MM.1S (cell line): ENCODE measurements at regions not wholly inside any gene's neighbourhood (a gene's known extent, or its start where the extent isn't known, plus 50 kb on each side); places are given as distances from the start of the nearest gene placed in this dataset.

Experiments
- DNase-seq: peaks from one replicate; pipeline ENCODE4 v3.0.0-alpha.2; 2015
- H2AFZ ChIP-seq: fragments of 300-600 bp; sonication (generic); 2 replicates; pipeline ENCODE4 v1.6.0; 2016; ENCODE audit warnings: antibody characterized with exemption, low read length
- H3F3A ChIP-seq: fragments of 300-600 bp; sonication (generic); 2 replicates; pipeline ENCODE4 v1.6.1; 2016; ENCODE audit warnings: mild to moderate bottlenecking, antibody characterized with exemption, low read length, moderate library complexity, mixed read lengths; ENCODE audit not compliant: insufficient read depth
- H3K27ac ChIP-seq: fragments of 300-600 bp; sonication (generic); 2 replicates; pipeline ENCODE4 v1.5.1; 2016; ENCODE audit warnings: mild to moderate bottlenecking, low read length
- H3K27me3 ChIP-seq: fragments of 300-600 bp; sonication (generic); replicated peaks from 2 replicates; pipeline ENCODE4 v1.6.0; 2016; ENCODE audit warnings: low read length; ENCODE audit not compliant: insufficient read depth
- H3K36me3 ChIP-seq: fragments of 300-600 bp; sonication (generic); replicated peaks from 2 replicates; pipeline ENCODE4 v1.6.1; 2016; ENCODE audit warnings: mild to moderate bottlenecking, low read length, mixed read lengths; ENCODE audit not compliant: insufficient read depth
- H3K4me1 ChIP-seq: fragments of 300-600 bp; sonication (generic); 2 replicates; pipeline ENCODE4 v1.6.1; 2016; ENCODE audit warnings: low read length, mixed read lengths
- H3K4me2 ChIP-seq: fragments of 300-600 bp; sonication (generic); 2 replicates; pipeline ENCODE4 v1.6.0; 2016; ENCODE audit warnings: low read depth, low read length
- H3K4me3 ChIP-seq: fragments of 300-600 bp; sonication (generic); 2 replicates; pipeline ENCODE4 v1.5.1; 2016; ENCODE audit warnings: low read length, mixed read lengths
- H3K79me2 ChIP-seq: fragments of 300-600 bp; sonication (generic); 2 replicates; pipeline ENCODE4 v1.6.1; 2016; ENCODE audit warnings: mixed run types, low read length, mixed read lengths
- H3K9ac ChIP-seq: fragments of 300-600 bp; sonication (generic); 2 replicates; pipeline ENCODE4 v1.6.1; 2016; ENCODE audit warnings: low read length, mixed read lengths
- H3K9me2 ChIP-seq: fragments of 300-600 bp; sonication (generic); replicated peaks from 2 replicates; pipeline ENCODE4 v1.6.1; 2016; ENCODE audit warnings: mild to moderate bottlenecking, low read length, mixed read lengths; ENCODE audit not compliant: insufficient read depth
- H3K9me3 ChIP-seq: fragments of 300-600 bp; sonication (generic); replicated peaks from 2 replicates; pipeline ENCODE4 v1.6.1; 2016; ENCODE audit warnings: mild to moderate bottlenecking, low read length, mixed read lengths; ENCODE audit not compliant: insufficient read depth
- H4K20me1 ChIP-seq: fragments of 300-600 bp; sonication (generic); 2 replicates; pipeline ENCODE4 v1.6.1; 2016; ENCODE audit warnings: mild to moderate bottlenecking, low read length, moderate library complexity, mixed read lengths; ENCODE audit not compliant: insufficient read depth
- EZH2 ChIP-seq: fragments of 300-600 bp; sonication (generic); optimal IDR thresholded peaks from 2 replicates; pipeline ENCODE3; 2017; ENCODE audit warnings: low read depth, mild to moderate bottlenecking, antibody characterized with exemption, low read length, mixed read lengths
- EZH2phosphoT487 ChIP-seq: fragments of 300-600 bp; sonication (generic); IDR thresholded peaks from 2 replicates; pipeline ENCODE4 v1.6.1; 2018; ENCODE audit warnings: antibody characterized with exemption, low read length
- TF ChIP-seq, protein P1 (sequence below): fragments of 300-600 bp; sonication (generic); IDR thresholded peaks from 2 replicates; pipeline ENCODE4 v1.5.1; 2016; ENCODE audit warnings: antibody characterized with exemption, low read length, mixed read lengths

- Histone ChIP-seq H3K4me3 (no peak overlapping the region), H3K9me3 (no peaks in the 10 kb centered on the region), H3K36me3 (no peaks in the 10 kb centered on the region), H2AFZ (no peak overlapping the region), H3K79me2 (no peaks in the 10 kb centered on the region), H3K4me2 (no peak overlapping the region), H3K4me1 (no peaks in the 10 kb centered on the region), H3F3A (no peaks in the 10 kb centered on the region), H3K9ac (no peak overlapping the region), H3K27me3 (no peaks in the 10 kb centered on the region), H3K9me2 (no peaks in the 10 kb centered on the region), H4K20me1 (no peaks in the 10 kb centered on the region), H3K27ac (no peak overlapping the region)
- no peak for DNase-seq
- TF ChIP-seq EZH2 (no peak), EZH2phosphoT487 (no peak)
- TF ChIP-seq, protein P1, sequence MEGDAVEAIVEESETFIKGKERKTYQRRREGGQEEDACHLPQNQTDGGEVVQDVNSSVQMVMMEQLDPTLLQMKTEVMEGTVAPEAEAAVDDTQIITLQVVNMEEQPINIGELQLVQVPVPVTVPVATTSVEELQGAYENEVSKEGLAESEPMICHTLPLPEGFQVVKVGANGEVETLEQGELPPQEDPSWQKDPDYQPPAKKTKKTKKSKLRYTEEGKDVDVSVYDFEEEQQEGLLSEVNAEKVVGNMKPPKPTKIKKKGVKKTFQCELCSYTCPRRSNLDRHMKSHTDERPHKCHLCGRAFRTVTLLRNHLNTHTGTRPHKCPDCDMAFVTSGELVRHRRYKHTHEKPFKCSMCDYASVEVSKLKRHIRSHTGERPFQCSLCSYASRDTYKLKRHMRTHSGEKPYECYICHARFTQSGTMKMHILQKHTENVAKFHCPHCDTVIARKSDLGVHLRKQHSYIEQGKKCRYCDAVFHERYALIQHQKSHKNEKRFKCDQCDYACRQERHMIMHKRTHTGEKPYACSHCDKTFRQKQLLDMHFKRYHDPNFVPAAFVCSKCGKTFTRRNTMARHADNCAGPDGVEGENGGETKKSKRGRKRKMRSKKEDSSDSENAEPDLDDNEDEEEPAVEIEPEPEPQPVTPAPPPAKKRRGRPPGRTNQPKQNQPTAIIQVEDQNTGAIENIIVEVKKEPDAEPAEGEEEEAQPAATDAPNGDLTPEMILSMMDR, result no peak
These were observed 157.6 kb downstream of the LRATD1 start for GRCh38 chr2:14790041-14790640.

GRCh38 chr2:14803994-14804393 lies 171.5 kb downstream of the LRATD1 start:
- Histone ChIP-seq H4K20me1 (no peaks in the 10 kb centered on the region), H3K4me1 (no peaks in the 10 kb centered on the region), H3K27ac (no peak overlapping the region), H3K79me2 (no peaks in the 10 kb centered on the region), H2AFZ (no peak overlapping the region), H3K36me3 (no peaks in the 10 kb centered on the region), H3K9ac (no peak overlapping the region), H3K4me2 (no peak overlapping the region), H3F3A (no peaks in the 10 kb centered on the region), H3K9me2 (no peaks in the 10 kb centered on the region), H3K9me3 (no peaks in the 10 kb centered on the region), H3K4me3 (no peak overlapping the region), H3K27me3 (no peaks in the 10 kb centered on the region)
- no peak for DNase-seq
- no peak for TF ChIP-seq EZH2phosphoT487
- TF ChIP-seq, protein P1, result no peak
- TF ChIP-seq EZH2, result no peak

DNA sequence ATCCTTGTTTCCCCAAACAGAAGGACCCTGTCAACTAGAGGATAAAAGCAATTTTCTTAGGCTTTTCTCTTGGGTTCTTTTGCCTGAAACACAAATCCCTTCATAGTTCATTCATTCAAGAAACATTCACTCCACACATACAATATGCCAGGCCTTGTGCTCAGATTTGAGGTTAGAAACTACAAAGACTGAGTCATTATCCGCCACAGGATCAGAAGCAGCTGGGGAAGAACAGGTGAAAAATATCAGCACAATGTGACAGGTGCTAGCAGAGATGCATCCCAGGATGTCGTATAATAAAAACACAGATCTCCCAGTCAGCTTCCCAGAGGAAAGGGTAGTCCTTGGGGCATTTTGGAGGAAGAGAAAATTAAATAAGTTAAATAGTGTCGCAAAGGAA lies 172.4 kb downstream of the LRATD1 start:
- Histone ChIP-seq H3F3A (no peaks in the 10 kb centered on the region), H3K79me2 (no peaks in the 10 kb centered on the region), H3K9me2 (no peaks in the 10 kb centered on the region), H3K4me1 (no peaks in the 10 kb centered on the region), H3K9me3 (no peaks in the 10 kb centered on the region), H2AFZ (no peak overlapping the region), H3K9ac (no peak overlapping the region), H3K4me3 (no peak overlapping the region), H3K27ac (no peak overlapping the region), H3K4me2 (no peak overlapping the region), H3K27me3 (no peaks in the 10 kb centered on the region), H3K36me3 (no peaks in the 10 kb centered on the region), H4K20me1 (no peaks in the 10 kb centered on the region)
- TF ChIP-seq EZH2phosphoT487 (no peak), EZH2 (no peak)
- TF ChIP-seq, protein P1, result no peak
- DNase-seq, result no peak
